ENCODE measurements at regions not wholly inside any gene's neighbourhood (a gene's known extent, or its start where the extent isn't known, plus 50 kb on each side); places are given as distances from the start of the nearest gene placed in this dataset.

- Histone ChIP-seq H4K20me1 (replicated peaks; ENCODE audit: control insufficient read depth, extremely low read depth, insufficient read depth, low read length) (no peaks in the 10 kb centered on the region), H3K9me1 (replicated peaks; ENCODE audit: control insufficient read depth, extremely low read depth, insufficient read depth, low read length) (no peaks in the 10 kb centered on the region), H3K9me3 (replicated peaks; ENCODE audit: control insufficient read depth, insufficient read depth, low read length) (no peaks in the 10 kb centered on the region), H3K36me3 (ENCODE audit: control insufficient read depth in 2 of 2, extremely low read depth in 1 of 2, insufficient read depth in 2 of 2, low read length in 2 of 2) (peaks cover 0 to 2% of the 10 kb centered on the region in 2 experiments), H3K4me1 (ENCODE audit: control insufficient read depth, extremely low read depth, insufficient read depth, low read length) (no peaks in the 10 kb centered on the region), H2AFZ (ENCODE audit: low read depth, low read length) (no peak overlapping the region), H3K4me2 (ENCODE audit: insufficient read depth, low read length) (no peak overlapping the region), H3K4me3 (replicated peaks in 1 of 3; ENCODE audit: insufficient read depth in 1 of 3, low read depth in 1 of 3, low read length in 3 of 3) (no peak overlapping the region), H3K27ac (ENCODE audit: insufficient read depth, low read depth, low read length) (no peak overlapping the region), H3K79me2 (ENCODE audit: control insufficient read depth, insufficient read depth, low read length) (no peaks in the 10 kb centered on the region), H3K9ac (replicated peaks; ENCODE audit: extremely low read depth, insufficient read depth, low read length) (no peak overlapping the region), H3K27me3 (ENCODE audit: control insufficient read depth in 2 of 2, insufficient read depth in 2 of 2, low read length in 2 of 2) (no peaks in the 10 kb centered on the region)
- no peak for FAIRE-seq
- TF ChIP-seq MYC (IDR thresholded peaks at IDR 0.05; ENCODE audit: low read depth, low read length) (no peak), CTCF (IDR thresholded peaks at IDR 0.05; ENCODE audit: extremely low read depth in 1 of 2, insufficient read depth in 1 of 2, low read depth in 1 of 2, low read length in 2 of 2) (no peak), EZH2 (IDR thresholded peaks at IDR 0.05; ENCODE audit: borderline replicate concordance, low read depth, low read length, severe bottlenecking) (no peak), MAX (IDR thresholded peaks at IDR 0.05; ENCODE audit: insufficient read depth, insufficient read length) (no peak), GATA2 (IDR thresholded peaks at IDR 0.05; ENCODE audit: insufficient read depth, insufficient read length, low read depth, low read length) (no peak), POLR2A (IDR thresholded peaks at IDR 0.05; ENCODE audit: low read depth, low read length) (no peak), JUN (IDR thresholded peaks at IDR 0.05; ENCODE audit: borderline replicate concordance, insufficient read depth, insufficient read length, low read depth) (no peak), FOS (IDR thresholded peaks at IDR 0.05; ENCODE audit: borderline replicate concordance, insufficient read depth, low read length) (no peak), POLR2AphosphoS5 (IDR thresholded peaks at IDR 0.05; ENCODE audit: insufficient read depth, low read depth, low read length) (no peak)
- intact Hi-C loops (cut with micrococcal nuclease): no loop called here
- dilution Hi-C loops (cut with MboI; ENCODE audit: extremely low pct_ligation_motif_present, low sequenced_read_pairs): no loop called here
- ChIA-PET POLR2A (no interaction called here), CTCF (no interaction called here)
- BruUV-seq (replicated peaks): no TSS peak
- DNase-seq (ENCODE audit: low read depth, low spot score): no peak
These were observed 149.4 kb downstream of the FAT4 start for GRCh38 chr4:125464146-125464545.
